SIG-M5 treated with dmso at 0.1 percent for 504 hours (cell line): ENCODE measurements at regions not wholly inside any gene's neighbourhood (a gene's known extent, or its start where the extent isn't known, plus 50 kb on each side); places are given as distances from the start of the nearest gene placed in this dataset.

ENCODE experiments used
- DNase-seq: peaks from one replicate; lab custom pipeline; 2025; ENCODE audit not compliant: unreplicated experiment; lab: John Stamatoyannopoulos, UW

DNA sequence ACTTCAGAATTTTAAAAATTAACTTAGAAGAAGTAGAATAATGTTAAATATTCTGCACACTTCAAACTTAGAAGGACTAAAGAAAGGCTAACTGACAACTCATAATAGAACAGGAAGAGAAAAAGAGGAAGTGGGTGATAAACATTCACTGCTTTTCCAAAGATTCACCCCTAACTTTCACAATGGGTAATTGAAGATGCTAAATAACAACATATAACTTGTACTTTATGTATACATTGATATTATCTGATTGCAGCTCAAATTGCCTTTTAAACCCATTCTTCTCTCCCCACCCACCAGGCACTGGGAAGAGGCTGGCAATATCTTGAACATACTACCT is 376.6 kb downstream of the EFNA5 start:
- peak; percentile 88 for DNase-seq

DNA sequence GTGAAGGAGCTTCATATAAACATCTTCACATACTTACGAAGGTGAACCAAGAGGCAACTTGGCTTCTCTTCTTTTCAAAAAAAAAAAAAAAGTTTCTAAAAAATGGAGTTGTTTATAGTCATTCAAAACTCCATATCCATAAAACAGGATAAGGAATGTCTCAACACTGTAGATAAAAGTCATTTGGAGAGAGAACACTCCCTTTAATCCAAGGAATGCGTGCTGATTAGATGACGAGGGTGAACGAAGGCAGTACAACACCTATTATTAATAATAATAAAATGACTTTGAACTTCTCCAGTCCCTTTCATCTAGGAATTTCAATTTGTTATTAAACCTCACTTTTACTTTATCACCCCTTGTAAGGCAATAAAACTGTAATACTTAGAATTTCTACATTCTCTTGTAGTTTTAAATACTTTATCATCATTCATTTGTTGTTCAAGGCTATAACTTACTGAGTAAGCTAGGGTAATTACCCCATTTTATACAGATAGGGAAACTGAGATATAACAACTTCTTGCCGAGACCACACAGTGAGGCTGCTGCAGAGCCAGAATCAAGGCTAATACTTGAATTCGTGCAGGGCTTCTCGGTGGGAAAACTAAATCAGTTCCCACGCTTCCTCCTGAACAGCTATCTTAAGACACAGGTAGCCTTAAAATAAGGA is 377.1 kb downstream of the EFNA5 start:
- no peak for DNase-seq

DNA sequence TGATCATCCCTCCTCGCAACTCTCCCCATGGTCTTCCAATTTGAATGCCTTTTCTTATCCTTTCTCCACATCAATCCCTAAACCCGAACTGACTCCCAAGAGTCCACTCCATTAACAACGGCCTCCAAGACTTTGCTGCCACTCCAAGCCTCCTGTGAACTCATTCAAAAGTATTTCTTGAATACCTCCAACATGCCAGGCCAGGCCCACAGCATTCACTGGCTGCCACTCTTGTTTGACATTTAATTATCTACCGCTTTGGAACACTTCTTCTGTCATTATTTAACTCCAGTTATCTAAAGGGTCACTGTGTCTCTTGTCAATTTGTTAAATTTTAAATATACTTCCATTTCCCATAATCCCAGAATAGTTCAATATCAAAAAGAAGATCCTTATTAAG is 378.9 kb downstream of the EFNA5 start:
- DNase-seq: no peak

DNA sequence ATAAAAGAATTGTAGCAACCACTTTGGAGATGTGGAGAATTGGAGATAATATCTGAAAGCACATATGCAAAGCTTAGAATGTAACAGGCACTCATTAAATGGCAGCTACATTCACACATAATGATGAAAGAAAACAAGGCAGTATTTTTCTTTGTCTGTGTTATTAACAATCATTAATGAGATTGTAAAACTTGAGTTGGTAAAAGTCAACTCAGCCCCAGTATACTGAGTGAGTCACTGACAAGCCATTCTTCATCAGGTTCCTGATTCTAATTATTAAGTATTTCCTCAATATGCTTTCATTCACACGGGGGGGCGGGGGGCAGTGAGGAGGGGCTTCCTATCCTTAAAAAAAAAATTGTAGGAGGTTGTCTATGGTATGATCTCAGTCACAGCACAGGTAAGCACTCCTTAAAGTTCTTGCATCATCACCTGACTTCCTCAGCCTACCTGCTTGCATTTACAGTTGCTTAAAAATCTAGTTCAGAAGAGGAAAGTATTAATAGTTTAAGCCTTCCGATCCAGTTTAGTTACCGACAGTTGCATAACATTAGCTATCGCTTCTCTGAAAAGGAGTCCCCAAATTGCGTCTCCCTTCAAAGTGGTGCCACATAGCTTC is 379.8 kb downstream of the EFNA5 start:
- no peak for DNase-seq

DNA sequence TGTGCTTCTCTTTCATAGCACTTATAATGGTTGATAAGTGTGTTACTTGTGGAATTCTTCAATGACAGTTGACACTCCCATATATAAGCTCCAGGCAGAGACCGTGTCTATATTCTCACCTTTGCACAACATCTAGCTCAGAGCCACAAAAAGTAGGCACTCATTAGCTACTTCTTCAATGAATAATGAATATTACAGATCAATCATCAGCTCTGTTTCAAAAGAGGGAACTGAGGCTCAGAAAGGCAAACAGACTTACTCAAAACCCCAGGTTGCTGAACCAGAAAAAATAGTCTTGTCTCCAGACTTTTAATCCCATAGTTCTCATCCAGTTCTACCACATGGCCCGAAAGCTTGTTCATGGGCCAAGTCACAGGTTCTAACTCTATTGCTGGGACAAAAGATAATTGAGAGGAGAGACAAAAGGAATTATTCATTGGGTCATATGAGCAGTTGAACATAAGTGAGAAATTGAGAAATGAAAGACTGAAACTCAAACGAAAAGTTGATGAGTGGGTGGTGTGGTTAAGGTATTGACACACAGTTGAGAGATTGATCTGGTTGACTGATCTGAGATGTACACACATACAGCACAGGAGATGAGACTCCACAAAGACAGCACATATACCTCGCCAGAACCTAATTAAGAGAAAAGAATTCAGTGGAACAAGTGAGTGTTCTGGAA is 381.6 kb downstream of the EFNA5 start:
- peak; percentile 12 for DNase-seq

DNA sequence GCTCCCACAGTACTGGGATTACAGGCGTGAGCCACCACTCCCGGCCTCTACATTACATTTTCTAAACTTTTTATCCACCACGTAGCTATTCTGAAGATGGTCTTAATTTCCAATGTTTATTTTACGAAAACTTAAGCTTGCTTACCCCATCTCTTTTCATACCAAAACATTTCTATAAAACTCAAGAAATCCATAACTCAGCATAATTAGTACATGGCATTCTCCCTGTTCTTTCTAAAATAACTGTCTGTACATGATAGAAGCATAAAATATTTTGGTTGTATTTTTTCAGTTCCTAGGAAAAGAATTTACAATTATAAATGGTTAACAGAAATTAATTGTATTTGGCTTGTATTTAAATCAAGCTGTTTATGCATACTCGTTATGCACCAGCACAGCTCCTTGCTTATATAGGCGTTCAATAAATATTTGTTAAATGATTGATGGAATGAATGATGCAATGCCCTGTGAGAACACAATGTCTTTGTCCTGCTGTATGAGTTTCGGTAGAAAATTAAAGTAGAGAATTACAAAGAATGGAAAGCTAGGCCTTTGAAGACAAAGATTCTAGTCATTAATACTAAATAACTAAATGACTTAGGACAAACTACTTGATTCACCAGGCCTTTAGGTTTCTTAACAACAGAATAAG is 384.2 kb downstream of the EFNA5 start:
- DNase-seq: no peak

DNA sequence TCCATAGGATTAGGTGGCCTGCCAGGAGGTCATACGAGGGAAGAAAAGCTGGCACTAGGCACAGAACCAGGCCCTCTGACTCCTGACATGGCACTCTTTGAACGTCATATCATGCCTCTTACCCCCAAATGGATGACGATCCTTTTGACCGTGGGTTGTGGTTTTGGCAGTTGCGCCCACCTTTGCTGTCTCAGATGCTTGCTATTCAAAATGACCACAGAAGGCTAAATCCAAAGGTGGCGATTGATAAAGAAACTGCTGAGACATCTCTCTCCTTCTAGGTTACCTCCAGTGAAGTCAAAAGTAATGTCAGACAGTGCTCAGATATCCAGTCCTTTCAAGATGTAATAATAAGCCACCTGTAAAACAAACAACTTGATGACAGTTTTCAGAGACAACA is 385.0 kb downstream of the EFNA5 start:
- no peak for DNase-seq

DNA sequence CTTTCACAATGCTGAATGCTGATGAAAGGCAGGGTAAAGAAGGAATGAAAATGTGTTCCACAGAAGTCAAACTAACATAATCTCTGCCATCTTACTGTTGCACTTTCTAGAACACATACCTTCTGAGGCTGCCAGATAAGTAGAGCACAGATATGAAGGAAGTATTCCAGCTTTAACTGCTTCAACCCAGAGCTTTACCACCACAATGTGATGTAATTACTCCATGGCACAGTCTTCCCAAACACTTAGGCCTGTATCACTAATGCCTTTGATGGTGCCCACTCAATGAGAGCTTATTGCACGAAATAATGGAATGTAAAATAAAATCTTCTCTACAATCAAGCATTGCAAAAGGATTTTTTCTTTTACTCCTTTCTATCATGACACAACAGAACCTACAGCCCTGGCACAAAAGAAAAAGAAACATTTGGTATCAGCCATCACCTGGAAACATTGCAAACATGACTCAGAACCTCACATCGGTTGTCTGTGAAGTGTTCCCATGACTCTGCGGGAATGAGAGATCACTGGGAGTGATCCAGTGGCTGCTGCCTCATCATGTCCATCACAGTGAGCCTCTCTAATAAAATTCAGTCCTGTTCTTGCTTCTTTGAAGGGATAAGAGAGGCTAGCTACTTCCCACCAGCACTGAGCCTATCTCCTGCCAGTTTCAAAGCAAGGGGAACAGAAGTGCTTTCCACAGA is 385.8 kb downstream of the EFNA5 start:
- DNase-seq: no peak

DNA sequence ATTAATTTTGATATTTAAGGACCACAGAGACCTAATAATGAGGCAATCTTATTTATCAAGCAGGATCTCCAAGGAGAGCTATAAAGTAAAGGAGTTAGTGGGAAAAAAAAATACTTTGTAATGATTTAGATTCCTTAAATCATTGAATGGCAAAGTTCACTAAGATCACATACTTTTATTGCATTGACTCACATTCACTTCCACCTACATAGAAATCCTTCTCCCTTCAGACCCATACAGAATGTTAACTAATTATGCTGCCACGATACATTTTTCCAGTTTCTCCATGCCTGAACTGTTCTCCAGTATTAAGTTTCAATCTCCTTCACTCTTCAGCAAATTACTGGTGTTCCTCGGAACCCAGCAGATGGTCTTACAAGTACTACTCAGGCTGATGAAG is 388.7 kb downstream of the EFNA5 start:
- DNase-seq: no peak

DNA sequence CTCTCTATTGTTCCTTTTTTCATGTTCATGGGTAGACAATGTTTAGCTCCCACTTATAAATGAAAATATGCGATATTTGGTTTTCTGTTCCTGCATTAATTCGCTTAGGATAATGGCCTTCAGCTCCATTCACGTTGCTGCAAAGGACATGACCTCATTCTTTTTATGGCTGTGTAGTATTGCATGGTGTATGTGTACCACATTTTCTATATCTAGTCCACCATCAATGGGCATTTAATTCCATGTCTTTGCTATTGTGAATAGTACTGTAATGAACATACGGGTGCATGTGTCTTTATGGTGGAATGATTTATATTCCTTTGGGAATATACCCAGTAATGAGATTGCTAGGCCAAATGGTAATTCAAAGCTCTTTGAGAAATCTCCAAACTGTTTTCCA is 392.0 kb downstream of the EFNA5 start:
- DNase-seq: no peak

DNA sequence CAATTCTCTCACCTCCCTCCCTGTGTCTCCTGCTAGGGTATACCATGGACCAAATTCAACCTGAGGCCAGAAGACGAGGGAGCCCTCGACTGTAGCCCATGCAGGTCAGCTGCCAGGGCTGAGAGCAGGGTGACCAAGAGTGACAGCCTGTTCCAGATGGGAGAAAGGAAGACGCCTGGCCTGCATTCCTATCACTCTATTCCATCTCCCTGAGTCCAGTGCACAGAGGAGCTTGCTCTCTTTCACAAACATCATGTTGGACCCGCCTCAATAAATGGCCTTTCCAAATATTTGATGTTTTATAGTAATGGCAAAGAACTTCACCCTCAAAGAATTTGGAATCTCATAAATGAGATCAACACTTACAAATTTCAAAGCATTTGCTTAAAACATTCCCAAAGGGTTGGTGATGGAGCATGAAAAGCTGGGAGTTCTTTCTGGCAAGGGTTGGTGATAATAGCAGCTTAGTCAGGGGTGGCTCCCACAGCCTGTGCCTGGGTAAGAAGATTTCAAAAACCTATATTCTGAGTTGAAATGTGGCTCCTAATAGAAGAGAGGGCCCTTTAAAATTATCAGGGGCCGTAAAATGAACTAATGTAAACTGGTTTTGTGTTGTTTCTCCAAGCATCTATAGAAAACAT is 393.1 kb downstream of the EFNA5 start:
- no peak for DNase-seq

DNA sequence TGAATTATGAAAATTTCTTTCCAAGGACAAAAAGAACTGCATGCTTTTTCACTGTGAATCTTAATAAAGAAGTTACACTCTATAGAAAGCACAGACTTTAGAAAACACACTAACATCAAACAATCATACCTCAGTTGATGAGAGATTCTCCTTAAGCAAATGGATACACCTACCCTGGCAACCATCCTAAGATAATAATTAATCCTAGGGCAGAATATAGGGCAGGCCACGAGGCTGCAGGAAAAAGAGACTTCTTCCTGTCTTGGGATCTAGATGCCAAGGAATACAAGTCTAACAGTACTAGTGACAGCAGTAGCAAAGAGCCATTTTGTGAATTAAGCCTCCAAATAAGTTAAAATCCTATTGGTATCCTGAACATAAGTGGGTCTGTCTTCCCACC is 395.4 kb downstream of the EFNA5 start:
- no peak for DNase-seq

DNA sequence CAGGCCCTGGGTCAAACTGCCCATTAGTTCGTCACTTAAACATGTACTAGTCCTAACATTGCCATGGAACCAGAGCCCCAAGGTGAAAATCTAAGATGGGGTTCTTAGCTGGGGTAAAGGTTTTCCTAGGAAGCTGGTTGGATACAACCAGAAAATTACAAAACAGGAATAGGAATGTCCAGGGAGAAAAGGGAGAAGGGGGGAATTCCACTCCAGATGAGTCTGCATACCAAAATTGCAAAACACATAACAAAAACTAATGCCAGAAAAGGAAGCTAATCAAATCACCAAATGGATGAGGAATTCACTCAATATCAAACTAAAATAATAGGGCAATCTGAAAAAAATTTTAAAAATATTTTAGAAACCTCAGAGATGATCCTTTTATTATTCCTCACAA is 396.2 kb downstream of the EFNA5 start:
- DNase-seq: no peak

DNA sequence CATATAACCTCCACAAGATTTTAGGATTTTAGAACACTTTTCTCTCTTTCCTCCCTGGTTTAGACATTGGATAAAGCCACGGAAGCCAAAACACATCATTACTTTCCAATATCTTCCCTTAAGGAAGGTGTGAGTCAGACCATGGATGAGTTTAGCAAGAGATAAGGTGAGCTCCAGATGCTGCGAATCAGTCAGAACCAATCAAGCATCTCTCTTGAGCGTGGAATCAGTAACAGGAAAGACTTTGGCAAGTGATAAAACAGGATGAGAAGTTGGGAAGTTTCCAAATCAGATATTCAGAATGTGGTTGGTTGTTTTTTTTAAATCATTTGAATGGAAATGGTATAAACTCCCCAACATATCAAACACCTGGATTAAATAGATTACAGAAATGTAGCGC is 397.8 kb downstream of the EFNA5 start:
- DNase-seq: no peak

DNA sequence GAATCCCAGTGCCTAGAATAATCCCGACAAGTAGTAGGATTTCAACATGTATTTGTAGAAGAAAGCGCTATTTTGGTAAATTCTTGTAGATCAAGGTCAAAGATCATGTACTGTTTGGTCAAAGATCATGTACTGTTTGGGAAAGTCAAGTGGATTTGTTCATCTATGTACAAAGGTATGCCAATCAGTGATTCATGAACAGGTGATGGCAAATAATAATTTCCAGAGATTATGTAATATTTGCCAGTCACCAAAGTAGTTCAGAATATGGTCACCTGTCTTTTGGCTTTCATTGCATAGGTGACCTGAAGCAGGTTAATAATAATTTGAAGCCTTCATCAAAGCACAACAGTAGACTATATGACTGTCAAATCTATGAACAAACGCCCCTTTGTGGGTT is 398.2 kb downstream of the EFNA5 start:
- DNase-seq: no peak

DNA sequence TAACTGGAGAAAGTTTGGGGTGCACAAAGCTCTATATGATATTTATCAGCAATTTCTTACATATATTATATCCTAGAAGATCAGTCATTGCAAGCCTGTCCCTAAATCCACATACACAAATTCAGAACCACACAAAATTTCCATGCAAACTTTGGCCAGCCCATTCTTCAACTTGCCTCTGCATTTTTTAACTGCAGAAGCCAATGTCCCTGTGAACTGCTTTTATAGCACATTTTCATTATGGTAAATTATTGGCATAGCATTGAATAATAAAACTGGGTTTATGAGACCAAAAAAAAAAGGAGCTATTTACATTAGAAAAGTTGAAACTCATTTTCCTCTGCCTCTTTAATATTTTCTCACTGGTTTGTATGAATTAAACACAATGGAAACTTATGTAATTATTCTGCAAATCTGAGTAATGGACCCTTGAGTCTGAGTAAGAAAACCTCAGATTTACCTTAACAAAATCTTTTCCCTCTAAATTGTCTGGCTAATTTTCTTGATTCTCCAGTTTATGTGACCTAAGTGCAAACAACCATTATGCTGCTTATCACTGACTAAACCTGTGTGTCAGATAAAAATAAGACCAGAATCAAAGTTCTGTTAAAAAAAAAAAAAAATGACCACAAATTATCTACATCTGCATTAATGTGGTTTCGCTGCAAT is 398.9 kb downstream of the EFNA5 start:
- no peak for DNase-seq

DNA sequence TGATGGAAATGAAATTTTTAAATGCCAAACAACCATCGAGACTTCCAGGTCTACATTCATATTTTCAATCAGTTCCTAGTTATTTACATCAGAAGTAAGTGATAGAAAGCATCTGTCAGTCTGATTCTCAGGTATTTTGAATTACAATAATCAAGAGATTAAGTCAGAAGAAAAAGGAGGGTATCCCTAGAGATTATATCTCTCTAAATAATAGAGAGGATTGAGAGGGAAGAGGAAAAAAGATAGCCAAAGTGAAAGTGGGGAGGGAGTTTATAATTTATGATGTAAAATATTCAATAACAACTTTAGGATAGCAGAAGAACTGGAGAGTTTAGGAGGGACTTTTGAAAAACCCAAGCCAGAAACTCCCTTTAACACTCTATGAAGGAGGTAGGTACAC is 400.2 kb downstream of the EFNA5 start:
- no peak for DNase-seq

DNA sequence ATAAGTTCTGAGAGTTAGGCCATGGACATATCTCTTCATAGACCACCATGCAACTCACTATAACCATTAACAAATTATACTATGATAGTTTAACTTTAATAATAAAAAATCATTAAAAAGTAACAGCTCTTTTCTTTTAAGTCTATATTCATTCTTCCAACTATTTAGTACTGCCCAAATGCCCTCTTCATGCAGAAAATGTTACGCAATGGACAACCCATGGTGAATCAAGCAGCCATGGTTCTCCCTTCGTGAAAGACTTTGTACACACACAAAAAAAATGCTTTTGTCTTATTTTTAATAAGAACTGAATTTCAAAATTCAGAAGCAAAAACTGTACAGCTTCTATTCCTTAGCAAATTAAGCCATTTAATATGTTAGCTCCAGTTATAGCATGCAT is 401.1 kb downstream of the EFNA5 start:
- DNase-seq: no peak

DNA sequence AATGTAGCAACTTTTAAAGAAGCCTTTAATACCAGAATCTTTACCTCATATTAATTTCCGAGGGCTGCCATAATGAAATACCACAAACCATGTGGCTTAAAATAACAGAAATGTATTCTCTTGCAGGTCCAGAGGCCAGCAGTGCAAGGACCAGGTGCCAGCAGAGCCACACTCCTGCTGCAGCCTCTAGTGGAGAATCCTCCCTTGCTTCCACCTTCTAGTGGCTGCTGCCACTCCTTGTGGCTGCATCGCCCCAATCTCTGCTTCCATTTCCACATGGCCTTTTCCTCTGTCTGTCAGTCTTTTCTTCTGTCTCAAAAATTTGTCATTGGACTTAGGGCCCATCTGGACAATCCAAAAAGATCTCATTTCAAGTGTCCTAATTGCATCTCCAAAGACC is 401.5 kb downstream of the EFNA5 start:
- no peak for DNase-seq

DNA sequence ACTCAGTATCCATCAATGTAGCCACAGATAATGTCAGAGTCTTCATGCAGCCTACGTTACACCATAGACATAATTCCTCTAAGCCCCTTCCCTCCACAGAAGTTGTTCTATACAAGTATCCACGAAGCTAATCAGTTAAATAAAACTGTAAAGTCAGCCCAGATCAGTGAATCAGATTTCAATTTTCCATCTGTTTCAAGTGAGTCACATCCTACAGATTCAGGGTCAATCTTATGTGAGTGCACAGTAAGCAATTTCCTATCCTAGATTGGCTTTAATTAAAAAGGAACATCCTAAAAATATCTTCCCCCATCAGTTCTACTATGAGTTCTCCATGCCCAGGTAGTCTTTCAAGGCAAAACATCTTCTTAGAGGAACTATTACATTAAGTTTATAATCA is 402.5 kb downstream of the EFNA5 start:
- no peak for DNase-seq

DNA sequence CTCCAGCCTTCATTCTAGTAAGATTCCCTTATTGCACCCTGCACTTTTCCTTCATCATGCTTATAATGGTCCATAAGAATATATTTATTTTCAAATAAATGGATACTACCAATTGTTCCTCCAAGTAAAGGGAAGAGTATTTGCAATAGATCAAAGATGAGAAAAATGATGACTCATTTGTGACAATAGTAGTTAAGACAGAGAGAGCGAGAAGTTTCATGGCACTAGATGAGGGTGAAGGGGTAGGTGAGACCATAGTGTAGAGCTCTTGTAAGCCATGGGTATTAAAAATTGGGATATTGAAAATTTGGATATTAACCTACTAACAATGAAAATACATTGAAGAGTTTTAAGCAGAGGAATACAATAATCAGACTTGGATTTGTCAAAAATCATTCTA is 404.6 kb downstream of the EFNA5 start:
- DNase-seq: no peak
